ENCODE measurements at regions not wholly inside any gene's neighbourhood (a gene's known extent, or its start where the extent isn't known, plus 50 kb on each side); places are given as distances from the start of the nearest gene placed in this dataset.

- TF ChIP-seq CTCF (IDR thresholded peaks at IDR 0.05 in 8 of 11, conservative IDR thresholded peaks at IDR 0.05 in 3 of 11) (no peak), POLR2A (IDR thresholded peaks at IDR 0.05) (no peak), POLR2AphosphoS5 (IDR thresholded peaks at IDR 0.05) (no peak)
Measured at GRCh38 chr6:126957721-126958120, 160.8 kb upstream of the RSPO3 start.

Measured in spleen (tissue), 7 donors.